Upper lobe of right lung (tissue), 1 donor: ENCODE measurements at regions not wholly inside any gene's neighbourhood (a gene's known extent, or its start where the extent isn't known, plus 50 kb on each side); places are given as distances from the start of the nearest gene placed in this dataset.
"Not testable (repeated sequence)": the region's sequence is repeated elsewhere in the genome, so short reads cannot be mapped to it uniquely, and the experiment has no call there.

ENCODE experiments used
- ATAC-seq: fragments of 200-7000 bp; cut with Tn5 transposase; one replicate; pipeline ENCODE4 v1.9.1; 2020; ENCODE audit warnings: mild to moderate bottlenecking, moderate library complexity
- DNase-seq: peaks from one replicate; pipeline ENCODE4 v3.0.0-alpha.2; 2020
- H3K27ac ChIP-seq: fragments of 200-600 bp; one replicate; pipeline ENCODE4 v1.8.0; 2022
- H3K27me3 ChIP-seq: fragments of 200-600 bp; one replicate; pipeline ENCODE4 v1.8.0; 2022; ENCODE audit warnings: mild to moderate bottlenecking
- H3K36me3 ChIP-seq: fragments of 200-600 bp; one replicate; pipeline ENCODE4 v1.8.0; 2022
- H3K4me1 ChIP-seq: fragments of 200-600 bp; one replicate; pipeline ENCODE4 v1.8.0; 2022
- H3K4me3 ChIP-seq: fragments of 200-600 bp; one replicate; pipeline ENCODE4 v1.8.0; 2022; ENCODE audit warnings: mild to moderate bottlenecking
- H3K9me3 ChIP-seq: fragments of 200-600 bp; one replicate; pipeline ENCODE4 v1.8.0; 2022
- CTCF ChIP-seq: fragments of 200-600 bp; IDR thresholded peaks from one replicate; pipeline ENCODE4 v1.8.0; 2022; ENCODE audit warnings: antibody characterized with exemption
- intact Hi-C: fragments of 100-400 bp; cut with DNase I; formaldehyde crosslinking; loops from one replicate; pipeline ENCODE4 v1.11.0; 2022
- donor health status: DM: no; HTN: yes; CAD: no; lungs with severe emphysema.

- no peak overlapping the region for H3K27ac ChIP-seq
- ATAC-seq (no peak), DNase-seq (no peak)
- H3K4me3 ChIP-seq = no peak overlapping the region
- no peaks in the 10 kb centered on the region for H3K4me1 ChIP-seq
- H3K27me3 ChIP-seq = no peaks in the 10 kb centered on the region
- no peaks in the 10 kb centered on the region for H3K9me3 ChIP-seq
- intact Hi-C loops = no loop called here
- H3K36me3 ChIP-seq = no peaks in the 10 kb centered on the region
- no peak for TF ChIP-seq CTCF
These were observed 815.0 kb upstream of the ID2 start for GRCh38 chr2:7866825-7867224.

- Histone ChIP-seq H3K27me3 (no peaks in the 10 kb centered on the region), H3K4me3 (no peak overlapping the region), H3K9me3 (no peaks in the 10 kb centered on the region), H3K27ac (no peak overlapping the region), H3K36me3 (no peaks in the 10 kb centered on the region), H3K4me1 (no peaks in the 10 kb centered on the region)
- no peak for DNase-seq
- intact Hi-C loops = no loop called here
- ATAC-seq = peak; percentile 57
- no peak for TF ChIP-seq CTCF
These were observed 814.0 kb upstream of the ID2 start for GRCh38 chr2:7867867-7868266.

- H3K9me3 ChIP-seq = no peaks in the 10 kb centered on the region
- TF ChIP-seq CTCF = no peak
- DNase-seq (no peak), ATAC-seq (no peak)
- H3K36me3 ChIP-seq = no peaks in the 10 kb centered on the region
- H3K27ac ChIP-seq = no peak overlapping the region
- H3K27me3 ChIP-seq = no peaks in the 10 kb centered on the region
- H3K4me3 ChIP-seq = no peak overlapping the region
- no peaks in the 10 kb centered on the region for H3K4me1 ChIP-seq
- intact Hi-C loops = no loop called here
These were observed 813.0 kb upstream of the ID2 start for GRCh38 chr2:7868836-7869235.

GRCh38 chr2:7876445-7876844 is 805.4 kb upstream of the ID2 start:
- intact Hi-C loops, H3K4me1 ChIP-seq, H3K36me3 ChIP-seq, H3K27me3 ChIP-seq, DNase-seq, H3K4me3 ChIP-seq, H3K9me3 ChIP-seq, ATAC-seq, H3K27ac ChIP-seq: not testable (repeated sequence)

GRCh38 chr2:7878266-7878665 is 803.6 kb upstream of the ID2 start:
- H3K36me3 ChIP-seq, H3K27ac ChIP-seq, H3K27me3 ChIP-seq, ATAC-seq, DNase-seq, H3K4me3 ChIP-seq, intact Hi-C loops, H3K9me3 ChIP-seq, H3K4me1 ChIP-seq: not testable (repeated sequence)

- Histone ChIP-seq H3K4me3 (no peak overlapping the region), H3K36me3 (no peaks in the 10 kb centered on the region), H3K4me1 (no peaks in the 10 kb centered on the region), H3K9me3 (no peaks in the 10 kb centered on the region), H3K27ac (no peak overlapping the region), H3K27me3 (no peaks in the 10 kb centered on the region)
- TF ChIP-seq CTCF = no peak
- ATAC-seq (no peak), DNase-seq (no peak)
- intact Hi-C loops = no loop called here
These were observed 802.9 kb upstream of the ID2 start for GRCh38 chr2:7878786-7879482.

GRCh38 chr2:7879483-7879835 is 802.4 kb upstream of the ID2 start:
- no peaks in the 10 kb centered on the region for H3K9me3 ChIP-seq
- no peak for ATAC-seq

More at GRCh38 chr2:7879483-7879835, 802.4 kb upstream of the ID2 start:
- Histone ChIP-seq H3K4me3 (no peak overlapping the region), H3K27me3 (no peaks in the 10 kb centered on the region), H3K4me1 (no peaks in the 10 kb centered on the region), H3K36me3 (no peaks in the 10 kb centered on the region), H3K27ac (no peak overlapping the region)
- TF ChIP-seq CTCF = no peak
- intact Hi-C loops = no loop called here
- no peak for DNase-seq
